Endothelial cell (in vitro differentiated cells): ENCODE measurements at regions not wholly inside any gene's neighbourhood (a gene's known extent, or its start where the extent isn't known, plus 50 kb on each side); places are given as distances from the start of the nearest gene placed in this dataset.

Experiments used
- DNase-seq: peaks from one replicate; pipeline ENCODE4 v3.0.0; 2021; ENCODE audit warnings: low spot score
- H3K27ac Mint-ChIP-seq: one replicate; pipeline ENCODE4 v1.8.0; 2021; ENCODE audit warnings: mixed read lengths, inconsistent platforms; ENCODE audit not compliant: unreplicated experiment
- H3K27me3 Mint-ChIP-seq: one replicate; pipeline ENCODE4 v1.8.0; 2021; ENCODE audit warnings: mild to moderate bottlenecking, moderate library complexity, mixed read lengths, inconsistent platforms; ENCODE audit not compliant: unreplicated experiment
- H3K36me3 Mint-ChIP-seq: one replicate; pipeline ENCODE4 v1.8.0; 2021; ENCODE audit warnings: mild to moderate bottlenecking, low read depth, mixed read lengths, inconsistent platforms; ENCODE audit not compliant: unreplicated experiment
- H3K4me1 Mint-ChIP-seq: one replicate; pipeline ENCODE4 v1.8.0; 2021; ENCODE audit warnings: mild to moderate bottlenecking, mixed read lengths, inconsistent platforms; ENCODE audit not compliant: unreplicated experiment
- H3K4me3 Mint-ChIP-seq: one replicate; pipeline ENCODE4 v1.8.0; 2021; ENCODE audit warnings: mild to moderate bottlenecking, mixed read lengths, inconsistent platforms; ENCODE audit not compliant: unreplicated experiment
- H3K9me3 Mint-ChIP-seq: one replicate; pipeline ENCODE4 v1.8.0; 2021; ENCODE audit warnings: mixed read lengths, inconsistent platforms; ENCODE audit not compliant: unreplicated experiment
- CTCF ChIP-seq: fragments of 200-600 bp; sonication (generic); IDR thresholded peaks from one replicate; pipeline ENCODE4 v1.5.0; 2021; ENCODE audit warnings: antibody characterized with exemption; ENCODE audit not compliant: unreplicated experiment

- no peaks in the 10 kb centered on the region for H3K36me3 Mint-ChIP-seq
- no peak for TF ChIP-seq CTCF
- no peaks in the 10 kb centered on the region for H3K27me3 Mint-ChIP-seq
- no peak for DNase-seq
- no peaks in the 10 kb centered on the region for H3K4me1 Mint-ChIP-seq
- no peak overlapping the region for H3K4me3 Mint-ChIP-seq
- H3K27ac Mint-ChIP-seq, result no peak overlapping the region
- no peaks in the 10 kb centered on the region for H3K9me3 Mint-ChIP-seq
These were observed 456.3 kb upstream of the WWC1 start for GRCh38 chr5:167835146-167835545.

DNA sequence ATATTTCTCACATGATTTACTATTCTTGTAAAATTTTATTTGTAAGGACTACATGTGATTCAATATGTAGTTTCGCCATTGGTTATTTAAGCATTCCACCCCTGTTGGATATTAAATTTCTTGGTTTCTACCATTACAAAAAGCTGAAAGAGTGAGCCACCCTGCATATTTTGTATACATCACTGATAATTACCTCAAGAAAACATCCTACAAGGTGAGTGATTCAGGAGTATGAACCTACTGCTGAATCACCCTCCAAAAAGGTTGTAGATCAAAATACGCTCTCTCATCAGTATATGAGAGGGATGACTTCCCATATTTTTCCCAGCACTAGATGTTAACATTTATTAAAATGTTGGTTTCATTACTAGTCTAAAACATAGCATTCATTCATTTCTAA, 454.3 kb upstream of the WWC1 start:
- TF ChIP-seq CTCF, result no peak
- no peaks in the 10 kb centered on the region for H3K4me1 Mint-ChIP-seq
- H3K36me3 Mint-ChIP-seq, result no peaks in the 10 kb centered on the region
- H3K27ac Mint-ChIP-seq, result no peak overlapping the region
- no peaks in the 10 kb centered on the region for H3K27me3 Mint-ChIP-seq
- no peak for DNase-seq
- H3K4me3 Mint-ChIP-seq, result no peak overlapping the region
- H3K9me3 Mint-ChIP-seq, result no peaks in the 10 kb centered on the region

- TF ChIP-seq CTCF, result no peak
- H3K9me3 Mint-ChIP-seq, result no peaks in the 10 kb centered on the region
- no peak for DNase-seq
- H3K4me3 Mint-ChIP-seq, result no peak overlapping the region
- no peak overlapping the region for H3K27ac Mint-ChIP-seq
- no peaks in the 10 kb centered on the region for H3K36me3 Mint-ChIP-seq
- no peaks in the 10 kb centered on the region for H3K4me1 Mint-ChIP-seq
- H3K27me3 Mint-ChIP-seq, result no peaks in the 10 kb centered on the region
These were observed 452.4 kb upstream of the WWC1 start for GRCh38 chr5:167839065-167839464.

- no peak overlapping the region for H3K27ac Mint-ChIP-seq
- no peaks in the 10 kb centered on the region for H3K9me3 Mint-ChIP-seq
- no peaks in the 10 kb centered on the region for H3K4me1 Mint-ChIP-seq
- H3K27me3 Mint-ChIP-seq, result no peaks in the 10 kb centered on the region
- no peak for TF ChIP-seq CTCF
- no peak for DNase-seq
- H3K4me3 Mint-ChIP-seq, result no peak overlapping the region
- no peaks in the 10 kb centered on the region for H3K36me3 Mint-ChIP-seq
These were observed 450.8 kb upstream of the WWC1 start for GRCh38 chr5:167840527-167841130.

DNA sequence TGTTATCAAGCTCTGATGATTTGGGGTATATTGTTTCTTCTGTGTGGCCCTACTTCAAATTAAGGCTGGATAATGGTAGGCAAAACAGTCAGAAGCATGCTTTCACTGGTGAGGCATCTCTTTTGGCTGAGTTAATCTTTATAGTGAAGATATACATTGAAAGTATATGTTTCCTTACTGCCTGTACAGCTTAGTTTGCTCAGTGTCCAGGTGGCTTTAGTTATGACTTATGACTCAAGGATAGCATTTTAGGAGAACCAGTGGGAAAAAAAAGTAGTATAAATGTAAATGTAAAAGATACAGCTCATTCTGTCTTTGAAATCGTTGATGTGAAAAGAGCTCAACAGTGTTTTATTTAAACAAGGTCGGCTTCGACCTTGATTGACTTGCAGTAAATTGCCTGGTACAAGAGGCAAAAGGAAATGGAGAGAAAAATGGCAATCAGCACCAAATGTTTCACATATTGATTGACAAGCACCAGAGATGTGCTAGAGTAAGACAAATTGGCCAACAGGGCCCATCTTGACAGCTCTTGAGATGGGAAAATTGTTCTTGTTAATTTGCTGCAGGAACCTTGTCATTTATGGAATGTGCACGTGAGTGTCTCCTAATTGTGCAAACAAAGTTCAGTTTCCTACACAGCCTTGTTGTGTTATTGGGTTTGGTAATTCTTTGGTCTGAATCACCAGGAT, 447.4 kb upstream of the WWC1 start:
- H3K4me1 Mint-ChIP-seq, result no peaks in the 10 kb centered on the region
- no peak for DNase-seq
- no peak overlapping the region for H3K27ac Mint-ChIP-seq
- H3K36me3 Mint-ChIP-seq, result no peaks in the 10 kb centered on the region
- H3K27me3 Mint-ChIP-seq, result no peaks in the 10 kb centered on the region
- H3K4me3 Mint-ChIP-seq, result no peak overlapping the region
- no peak for TF ChIP-seq CTCF
- no peaks in the 10 kb centered on the region for H3K9me3 Mint-ChIP-seq
